ENCODE measurements at regions not wholly inside any gene's neighbourhood (a gene's known extent, or its start where the extent isn't known, plus 50 kb on each side); places are given as distances from the start of the nearest gene placed in this dataset.

DNA sequence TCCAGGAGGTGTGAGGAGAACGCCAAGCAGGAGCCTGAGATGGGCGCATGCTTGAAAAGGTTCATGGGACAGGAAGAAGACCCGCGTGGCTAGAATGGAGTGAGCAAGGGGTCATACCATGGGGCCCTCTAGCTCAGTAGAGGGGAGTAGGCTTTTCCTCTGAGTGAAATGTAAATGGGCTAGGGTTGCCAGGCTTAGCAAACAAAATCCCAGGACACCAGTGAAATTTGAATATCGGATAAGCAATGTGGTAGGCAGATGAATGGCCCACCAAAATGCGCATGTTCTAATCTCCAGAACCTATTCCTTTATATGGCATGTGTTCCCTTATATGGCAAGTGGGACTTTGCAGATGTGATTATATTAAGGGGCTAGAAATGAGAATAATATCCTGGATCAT lies 174.1 kb upstream of the CCDC68 start:
- no peak for TF ChIP-seq POLR2A (IDR thresholded peaks at IDR 0.05)
- TF ChIP-seq CTCF (IDR thresholded peaks at IDR 0.05): no peak
- TF ChIP-seq EP300 (IDR thresholded peaks at IDR 0.05): no peak
- Histone ChIP-seq H3K4me3 (no peak overlapping the region), H3K36me3 (no peaks in the 10 kb centered on the region), H3K4me1 (ENCODE audit: insufficient read depth) (no peaks in the 10 kb centered on the region), H3K9me3 (no peaks in the 10 kb centered on the region), H3K27ac (no peak overlapping the region), H3K27me3 (no peaks in the 10 kb centered on the region)
- no peak for DNase-seq
- intact Hi-C loops (cut with DNase I): no loop called here
- WGBS, 3 donors: 95 to 97% (median 96%) methylated on average over 6 of the region's 6 CpGs

GRCh38 chr18:55128437-55128836 lies 169.2 kb upstream of the CCDC68 start:
- H3K4me3 ChIP-seq: no peak overlapping the region
- no peaks in the 10 kb centered on the region for H3K27me3 ChIP-seq
- H3K9me3 ChIP-seq: no peaks in the 10 kb centered on the region
- DNase-seq: no peak
- no peak overlapping the region for H3K27ac ChIP-seq
- intact Hi-C loops (cut with DNase I): no loop called here
- H3K4me1 ChIP-seq (ENCODE audit: insufficient read depth): no peaks in the 10 kb centered on the region
- no peak for TF ChIP-seq POLR2A (IDR thresholded peaks at IDR 0.05)
- TF ChIP-seq EP300 (IDR thresholded peaks at IDR 0.05): no peak
- TF ChIP-seq CTCF (IDR thresholded peaks at IDR 0.05): no peak
- no peaks in the 10 kb centered on the region for H3K36me3 ChIP-seq
- WGBS, 3 donors: 90 to 95% (median 94%) methylated on average over 3 of the region's 3 CpGs

DNA sequence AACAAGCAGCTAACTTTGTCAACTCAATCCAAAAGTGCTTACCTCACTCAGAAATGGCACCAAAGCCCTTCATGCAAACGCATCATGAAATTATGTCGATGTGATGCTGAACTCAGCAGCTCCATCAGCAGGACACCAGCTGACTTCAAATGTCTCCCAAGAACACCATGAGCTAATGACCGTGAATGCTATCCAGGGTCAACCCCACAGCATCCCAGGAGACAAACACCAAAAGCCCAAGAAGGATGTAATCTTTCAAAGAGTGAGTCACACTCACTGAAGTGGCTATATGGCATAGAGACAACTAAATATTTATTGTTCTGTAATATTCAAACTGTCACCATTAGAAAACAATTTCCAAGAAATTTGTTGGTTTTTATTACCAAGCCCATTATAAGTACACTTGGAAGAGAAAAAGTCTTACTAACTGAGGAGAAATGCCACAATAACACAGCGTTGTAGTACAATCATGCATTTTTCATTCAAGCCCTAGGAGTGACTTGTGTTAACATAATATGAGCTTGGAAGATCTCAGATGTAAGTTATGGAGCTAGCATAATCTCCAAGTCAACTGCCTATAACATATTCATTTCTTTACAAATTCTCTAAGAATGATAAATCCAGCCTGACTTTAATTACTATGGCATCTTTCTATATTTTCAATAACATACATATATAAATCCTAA lies 165.0 kb upstream of the CCDC68 start:
- H3K36me3 ChIP-seq: no peaks in the 10 kb centered on the region
- H3K4me3 ChIP-seq: no peak overlapping the region
- no peak for DNase-seq
- H3K27me3 ChIP-seq: no peaks in the 10 kb centered on the region
- intact Hi-C loops (cut with DNase I): no loop called here
- H3K27ac ChIP-seq: no peak overlapping the region
- H3K9me3 ChIP-seq: no peaks in the 10 kb centered on the region
- no peaks in the 10 kb centered on the region for H3K4me1 ChIP-seq (ENCODE audit: insufficient read depth)
- TF ChIP-seq EP300 (IDR thresholded peaks at IDR 0.05) (no peak), CTCF (IDR thresholded peaks at IDR 0.05) (no peak), POLR2A (IDR thresholded peaks at IDR 0.05) (no peak)
- 64 to 83% (median 80%) methylated on average over 4 of the region's 4 CpGs for WGBS, 3 donors

GRCh38 chr18:55123361-55123760 lies 164.1 kb upstream of the CCDC68 start:
- no peak for TF ChIP-seq CTCF (IDR thresholded peaks at IDR 0.05)
- TF ChIP-seq EP300 (IDR thresholded peaks at IDR 0.05): no peak
- no peak for TF ChIP-seq POLR2A (IDR thresholded peaks at IDR 0.05)
- Histone ChIP-seq H3K4me1 (ENCODE audit: insufficient read depth) (no peaks in the 10 kb centered on the region), H3K27me3 (no peaks in the 10 kb centered on the region), H3K36me3 (no peaks in the 10 kb centered on the region), H3K27ac (no peak overlapping the region), H3K4me3 (no peak overlapping the region), H3K9me3 (no peaks in the 10 kb centered on the region)
- no peak for DNase-seq
- intact Hi-C loops (cut with DNase I): no loop called here

Measured in ovary (tissue), 7 donors.